H54 (cell line): ENCODE measurements at regions not wholly inside any gene's neighbourhood (a gene's known extent, or its start where the extent isn't known, plus 50 kb on each side); places are given as distances from the start of the nearest gene placed in this dataset.

Source experiments
- DNase-seq: peaks from one replicate; pipeline ENCODE4 v3.0.0; 2011; ENCODE audit warnings: low spot score, mixed read lengths; ENCODE audit not compliant: insufficient read length
- FAIRE-seq: peaks from 3 replicates; lab custom pipeline; 2011; peaks lifted over from hg19 to GRCh38; lab: Jason Lieb, UNC
- POLR2A ChIP-seq: IDR thresholded peaks from 2 replicates; pipeline ENCODE4 v1.6.1; 2011; ENCODE audit warnings: low read depth, mild to moderate bottlenecking, low read length

DNA sequence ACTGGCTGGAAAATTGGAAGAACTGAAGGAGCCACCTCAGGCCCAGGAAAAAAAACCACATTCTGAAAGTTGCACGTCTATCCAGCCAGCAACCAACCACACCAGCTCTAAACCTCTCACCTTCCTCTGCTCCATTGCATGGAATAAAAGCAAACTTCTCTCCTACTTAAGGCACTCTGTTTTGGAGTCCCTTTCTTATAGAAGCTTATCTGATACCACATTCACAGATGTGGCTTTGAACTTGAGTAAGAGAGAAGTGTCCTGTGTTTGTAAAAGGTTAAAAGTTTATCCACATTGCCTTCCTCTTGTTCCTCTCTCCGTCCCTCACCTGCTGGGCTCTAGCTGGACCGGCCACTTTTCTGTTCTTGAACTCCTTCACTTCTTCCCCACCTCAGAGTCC, 99.6 kb upstream of the PLXNC1 start:
- no peak for TF ChIP-seq POLR2A
- DNase-seq (no peak), FAIRE-seq (no peak)

DNA sequence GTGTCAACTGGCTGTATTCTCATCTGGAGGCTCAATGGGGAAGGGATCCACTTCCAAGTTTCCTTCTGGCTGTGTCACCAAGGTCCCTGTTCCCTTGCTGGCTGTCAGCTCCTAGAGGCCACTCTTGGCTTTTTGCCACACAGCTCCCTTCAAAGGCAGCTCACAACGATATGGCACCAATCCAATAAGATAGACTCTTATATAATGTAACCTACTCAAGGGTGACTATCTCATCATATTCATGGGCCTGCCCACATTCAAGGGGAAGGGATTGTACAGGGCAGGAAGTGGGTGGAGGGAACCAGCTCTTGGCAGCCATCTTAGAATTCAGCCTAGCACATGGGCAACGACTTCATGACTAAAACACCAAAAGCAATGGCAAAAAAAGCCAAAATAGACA, 98.7 kb upstream of the PLXNC1 start:
- no peak for FAIRE-seq
- DNase-seq = no peak
- TF ChIP-seq POLR2A = no peak

DNA sequence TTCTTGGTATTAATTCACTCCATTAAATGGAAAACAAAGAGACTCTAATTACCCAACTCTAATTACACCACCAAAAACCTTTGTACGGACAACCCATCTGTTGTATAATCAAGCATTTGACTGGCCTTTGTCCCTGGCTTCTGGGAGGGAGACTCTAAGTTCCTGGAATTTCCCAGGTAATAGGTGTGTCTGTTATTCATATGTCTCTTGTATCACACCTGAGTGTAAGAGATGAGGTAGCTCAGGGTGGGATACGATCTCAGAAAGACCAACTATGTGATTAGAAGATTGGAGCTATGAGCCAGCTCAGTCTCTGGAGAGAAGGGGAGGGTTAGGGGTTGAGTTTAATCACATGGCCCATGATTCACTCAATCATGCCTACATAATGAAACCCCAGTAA, 94.7 kb upstream of the PLXNC1 start:
- no peak for FAIRE-seq
- no peak for TF ChIP-seq POLR2A
- no peak for DNase-seq

- DNase-seq (no peak), FAIRE-seq (no peak)
- no peak for TF ChIP-seq POLR2A
These were observed 92.8 kb upstream of the PLXNC1 start for GRCh38 chr12:94055528-94055927.

- FAIRE-seq (no peak), DNase-seq (no peak)
- TF ChIP-seq POLR2A = no peak
These were observed 91.8 kb upstream of the PLXNC1 start for GRCh38 chr12:94056419-94057158.

GRCh38 chr12:94057262-94058151, 90.9 kb upstream of the PLXNC1 start:
- DNase-seq (no peak), FAIRE-seq (no peak)
- no peak for TF ChIP-seq POLR2A

GRCh38 chr12:94059394-94060368, 88.7 kb upstream of the PLXNC1 start:
- FAIRE-seq = no peak
- TF ChIP-seq POLR2A = no peak
- DNase-seq = no peak

DNA sequence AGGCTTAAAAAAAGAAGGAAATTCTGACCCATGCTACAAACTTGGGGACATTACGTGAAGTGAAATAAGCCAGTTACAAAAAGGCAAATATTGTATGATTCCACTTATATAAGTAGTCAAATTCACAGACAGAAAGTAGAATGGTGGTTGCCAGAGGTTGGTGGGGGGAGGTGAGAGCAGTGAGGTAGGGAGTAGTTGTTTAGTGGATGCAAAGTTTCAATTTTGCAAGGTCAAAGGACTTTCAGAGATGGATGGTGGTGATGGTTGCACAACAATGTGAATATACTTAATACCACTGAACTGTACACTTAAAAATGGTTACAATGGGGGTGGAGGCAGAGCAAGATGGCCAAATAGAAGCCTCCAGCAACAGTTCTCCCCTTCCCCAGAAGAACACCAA, 86.2 kb upstream of the PLXNC1 start:
- FAIRE-seq = no peak
- DNase-seq = no peak

DNA sequence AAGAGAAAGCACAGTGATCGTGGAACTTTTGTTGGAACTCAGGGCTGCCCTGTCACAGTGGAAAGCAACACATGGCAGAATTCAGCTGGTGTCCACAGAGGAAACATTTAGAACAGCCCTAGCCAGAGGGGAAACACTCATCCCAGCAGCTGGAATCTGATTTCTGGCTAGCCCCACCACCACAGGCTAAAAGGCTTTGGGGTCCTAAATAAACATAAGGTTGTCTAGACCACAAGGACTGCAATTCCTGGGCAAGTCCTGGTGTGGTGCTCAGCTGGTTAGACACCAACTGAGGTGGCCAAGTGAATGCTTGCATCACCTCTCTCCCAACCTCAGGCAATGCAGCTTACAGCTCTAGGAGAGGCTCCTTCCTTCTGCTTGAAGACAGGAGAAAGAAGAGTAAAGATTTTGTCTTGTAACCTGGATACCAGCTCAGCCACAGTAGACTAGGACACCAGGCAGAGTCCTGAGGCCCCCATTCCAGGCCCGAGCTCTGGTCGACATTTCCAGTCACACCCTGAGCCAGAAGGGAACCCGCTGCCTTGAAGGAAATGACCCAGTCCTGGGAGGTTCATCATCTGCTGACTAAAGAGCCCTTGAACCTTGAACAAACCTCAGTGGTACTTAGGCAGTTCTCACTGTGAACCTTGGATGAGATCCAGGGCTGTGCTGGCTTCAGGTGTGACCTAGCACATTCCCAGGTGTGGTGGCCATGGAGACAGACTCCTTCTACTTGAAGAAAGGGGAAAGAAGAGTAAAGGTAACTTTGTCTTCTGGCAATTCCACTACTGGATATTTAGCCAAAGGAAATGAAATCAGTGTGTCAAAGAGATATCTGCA, 85.4 kb upstream of the PLXNC1 start:
- FAIRE-seq (no peak), DNase-seq (no peak)
- no peak for TF ChIP-seq POLR2A

More for the DNA sequence above, 86.2 kb upstream of the PLXNC1 start:
- TF ChIP-seq POLR2A = no peak

DNA sequence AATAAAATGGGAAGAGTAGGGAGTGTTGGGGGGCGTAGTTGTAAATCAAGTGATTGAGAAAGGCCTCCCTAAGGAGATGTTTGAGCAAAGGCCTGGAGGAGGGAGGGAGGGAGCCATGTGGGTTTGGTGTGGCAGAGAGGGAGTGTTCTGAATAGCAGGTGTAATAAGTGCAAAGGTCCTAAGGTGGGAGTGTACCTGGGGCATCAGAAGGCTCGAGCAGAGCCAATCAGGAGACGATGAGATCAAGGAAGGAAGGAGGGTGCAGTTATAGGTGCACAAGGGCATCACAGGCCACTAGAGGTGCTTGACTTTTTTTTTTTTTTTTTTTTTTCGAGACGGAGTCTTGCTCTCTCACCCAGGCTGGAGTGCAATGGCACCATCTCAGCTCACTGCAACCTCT, 77.9 kb upstream of the PLXNC1 start:
- FAIRE-seq (no peak), DNase-seq (no peak)
- TF ChIP-seq POLR2A = no peak

DNA sequence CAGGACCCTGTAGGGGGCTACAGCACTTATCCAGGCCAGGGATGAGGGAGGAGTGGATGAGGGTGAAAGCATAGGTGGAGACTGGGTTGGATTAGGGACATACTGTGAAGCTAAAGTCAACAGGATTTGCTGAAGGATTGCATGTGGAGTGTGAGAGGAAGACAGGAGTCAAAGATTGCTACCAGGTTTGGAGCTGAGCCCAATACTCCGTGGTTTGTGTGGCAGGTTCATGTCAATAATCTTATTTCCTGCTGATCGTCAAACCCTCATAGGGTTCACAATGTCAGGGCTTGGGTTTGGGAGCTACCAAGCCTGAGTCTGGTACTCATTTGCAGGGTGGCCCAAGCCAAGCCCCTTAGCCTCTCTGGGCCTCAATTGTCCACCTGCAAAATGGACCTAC, 77.1 kb upstream of the PLXNC1 start:
- DNase-seq (no peak), FAIRE-seq (no peak)
- TF ChIP-seq POLR2A = no peak

DNA sequence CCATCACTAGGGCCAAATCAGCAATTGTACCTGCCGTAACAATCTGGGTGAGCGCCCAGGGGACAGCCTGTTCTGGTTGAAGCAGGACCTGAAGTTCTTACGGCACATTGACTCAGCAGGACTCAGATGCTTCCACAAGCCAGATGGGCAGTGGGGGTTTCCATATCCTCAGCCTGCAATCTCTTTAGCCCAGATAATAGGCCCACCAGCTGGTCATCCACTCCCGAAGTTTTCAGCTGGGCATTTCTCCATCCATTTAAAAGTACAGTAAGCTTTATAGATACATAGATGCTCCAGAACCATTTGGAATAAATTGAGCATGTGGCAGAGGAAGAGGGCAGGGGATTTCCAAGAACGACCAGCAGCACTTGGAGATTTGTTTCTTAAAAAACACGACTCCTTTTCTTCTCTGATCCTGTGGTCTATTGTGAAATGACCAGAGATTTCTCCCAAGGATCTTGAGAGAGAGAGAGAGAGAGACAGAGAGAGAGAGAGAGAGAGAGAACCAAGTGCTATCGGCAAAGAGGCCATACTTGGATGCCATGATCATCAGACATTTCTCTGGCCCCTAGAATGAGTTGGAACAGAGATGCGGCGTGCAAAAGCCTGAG, 74.8 kb upstream of the PLXNC1 start:
- DNase-seq (no peak), FAIRE-seq (no peak)

More for the DNA sequence above, 74.8 kb upstream of the PLXNC1 start:
- TF ChIP-seq POLR2A = no peak
